ENCODE measurements at regions not wholly inside any gene's neighbourhood (a gene's known extent, or its start where the extent isn't known, plus 50 kb on each side); places are given as distances from the start of the nearest gene placed in this dataset.
A peak's percentile ranks its signal among the peaks of the same experiment; 100 is the strongest.
"Not testable (repeated sequence)": the region's sequence is repeated elsewhere in the genome, so short reads cannot be mapped to it uniquely, and the experiment has no call there.

- no peak for DNase-seq
These were observed 72.1 kb downstream of the TMEM212 start for GRCh38 chr3:171915275-171915674.

GRCh38 chr3:171916888-171917287 lies 73.7 kb downstream of the TMEM212 start:
- no peak for DNase-seq

DNA sequence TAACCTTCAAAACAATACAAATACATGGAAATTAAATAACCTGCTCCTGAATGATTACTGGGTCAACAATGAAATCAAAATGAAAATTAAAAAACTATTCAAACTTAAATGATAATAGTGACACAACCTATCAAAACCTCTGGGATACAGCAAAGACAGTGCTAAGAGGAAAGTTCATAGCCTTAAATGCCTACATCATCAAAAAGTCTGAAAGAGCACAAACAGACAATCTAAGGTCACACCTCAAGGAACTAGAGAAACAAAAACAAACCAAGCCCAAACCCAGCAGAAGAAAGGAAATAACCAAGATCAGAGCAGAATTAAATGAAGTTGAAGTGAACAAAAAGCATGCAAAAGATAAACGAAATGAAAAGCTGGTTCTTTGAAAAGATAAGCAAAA lies 79.5 kb downstream of the TMEM212 start:
- not testable (repeated sequence) for DNase-seq

DNA sequence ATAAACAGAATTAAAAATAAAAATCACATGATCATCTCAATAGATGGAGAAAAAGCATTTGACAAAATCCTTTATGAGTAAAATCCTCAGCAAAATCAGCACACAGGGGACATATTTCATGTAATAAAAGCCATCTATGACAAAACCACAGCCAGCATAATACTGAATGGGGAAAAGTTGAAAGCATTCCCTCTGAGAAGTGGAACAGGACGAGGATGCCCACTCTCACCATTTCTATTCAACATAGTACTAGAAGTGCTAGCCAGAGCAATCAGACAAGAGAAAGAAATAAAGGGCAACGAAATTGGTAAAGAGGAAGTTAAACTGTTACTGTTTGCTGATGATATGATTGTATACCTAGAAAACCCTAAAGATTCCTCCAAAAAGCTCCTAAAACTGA lies 80.5 kb downstream of the TMEM212 start:
- not testable (repeated sequence) for DNase-seq

- DNase-seq: not testable (repeated sequence)
These were observed 81.7 kb downstream of the TMEM212 start for GRCh38 chr3:171924864-171925263.

- peak; percentile 9 for DNase-seq
These were observed 89.0 kb downstream of the TMEM212 start for GRCh38 chr3:171932153-171932611.

DNA sequence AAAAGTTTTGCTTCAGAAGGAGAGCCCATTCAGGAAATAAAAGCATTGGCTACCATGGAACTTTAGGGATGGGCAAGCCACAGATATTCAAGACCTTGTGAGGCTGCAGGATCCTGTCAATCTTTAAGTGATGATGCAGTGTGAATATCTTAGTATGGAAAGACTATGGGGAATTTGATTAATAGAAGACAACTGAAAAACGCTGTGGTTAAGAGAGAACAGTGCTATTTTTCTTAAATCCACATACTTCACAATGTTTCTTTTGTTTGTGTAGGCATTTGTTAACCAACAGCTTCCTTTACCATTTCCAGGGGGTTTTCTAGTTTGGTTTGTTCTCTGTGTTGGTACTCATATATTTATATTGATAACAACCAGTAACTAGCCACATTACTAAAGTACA lies 90.3 kb downstream of the TMEM212 start:
- DNase-seq: no peak

DNA sequence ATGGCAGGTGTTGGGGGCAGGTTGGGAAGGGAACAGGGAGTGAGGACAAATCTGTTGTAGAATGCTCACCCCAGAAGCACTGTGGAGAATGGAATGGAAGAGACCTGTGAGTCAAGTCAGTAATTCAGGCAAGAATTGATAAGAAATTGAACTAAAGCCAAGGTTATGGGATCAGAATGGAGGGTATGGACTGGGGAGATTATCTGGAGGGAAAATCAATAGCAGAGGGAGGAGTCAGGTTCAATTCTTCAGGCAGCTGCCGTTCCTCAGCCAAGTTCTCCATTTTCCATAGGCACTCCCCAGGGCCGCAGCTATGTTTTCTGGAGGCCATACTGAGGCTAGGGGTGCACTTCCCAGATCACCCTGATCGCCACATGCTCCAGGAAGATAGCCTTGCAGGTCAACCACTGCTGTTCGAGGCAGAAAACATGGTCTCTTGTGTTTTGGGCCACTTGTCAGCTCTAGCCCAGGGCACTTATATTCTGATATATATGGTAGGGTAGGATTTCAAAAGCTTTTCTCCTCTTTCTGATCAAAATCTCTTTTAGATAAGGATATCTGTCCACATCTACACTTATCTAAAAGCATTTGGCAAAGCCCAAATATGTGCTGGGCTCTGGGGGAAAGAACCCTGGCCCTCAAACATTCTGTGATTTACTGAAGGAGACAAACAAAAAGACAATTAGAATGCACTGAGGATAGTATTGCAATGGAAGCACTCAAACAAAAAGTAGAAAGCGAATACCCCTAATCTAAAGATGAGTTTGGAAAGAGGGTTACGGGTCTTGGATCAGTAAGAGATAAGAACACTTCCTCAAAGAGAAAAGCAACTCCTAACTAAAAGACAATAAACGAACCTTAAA lies 92.3 kb downstream of the TMEM212 start:
- DNase-seq: no peak

DNA sequence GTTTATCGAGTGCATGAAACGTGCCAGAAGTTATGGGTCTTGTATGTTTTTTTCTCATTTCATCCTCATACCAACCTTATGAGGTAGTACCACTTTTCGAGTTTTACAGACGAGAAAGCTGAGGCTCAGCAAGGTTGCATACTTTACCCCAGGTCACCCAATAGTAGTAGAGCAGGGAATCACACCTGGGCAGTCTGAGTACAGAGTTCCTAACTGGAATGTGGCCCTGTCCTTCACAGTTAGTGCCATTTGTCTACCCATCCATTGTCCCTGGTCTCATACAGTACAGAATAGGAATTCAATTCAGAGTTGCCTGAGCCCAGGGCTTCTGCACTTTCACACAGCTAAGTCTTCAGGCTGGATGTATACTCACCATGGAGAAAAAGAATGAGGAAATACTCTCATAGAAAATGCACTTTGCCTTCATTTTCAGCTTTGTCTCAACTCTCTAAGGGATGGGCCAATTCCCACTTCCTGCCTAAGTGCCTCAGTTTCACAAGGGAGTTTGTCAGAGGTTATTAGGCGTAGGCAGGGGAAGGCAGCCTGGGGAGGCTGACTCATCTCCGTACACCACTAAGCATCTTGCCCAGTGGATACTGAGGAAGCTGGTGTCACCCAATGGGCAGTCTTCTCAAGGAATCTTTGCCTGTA lies 93.2 kb downstream of the TMEM212 start:
- DNase-seq: peak; percentile 90

GRCh38 chr3:171939578-171939977 lies 96.4 kb downstream of the TMEM212 start:
- no peak for DNase-seq

- DNase-seq: no peak
These were observed 97.1 kb downstream of the TMEM212 start for GRCh38 chr3:171940151-171940649.

GRCh38 chr3:171943262-171944117 lies 95.9 kb upstream of the FNDC3B start:
- no peak for DNase-seq

DNA sequence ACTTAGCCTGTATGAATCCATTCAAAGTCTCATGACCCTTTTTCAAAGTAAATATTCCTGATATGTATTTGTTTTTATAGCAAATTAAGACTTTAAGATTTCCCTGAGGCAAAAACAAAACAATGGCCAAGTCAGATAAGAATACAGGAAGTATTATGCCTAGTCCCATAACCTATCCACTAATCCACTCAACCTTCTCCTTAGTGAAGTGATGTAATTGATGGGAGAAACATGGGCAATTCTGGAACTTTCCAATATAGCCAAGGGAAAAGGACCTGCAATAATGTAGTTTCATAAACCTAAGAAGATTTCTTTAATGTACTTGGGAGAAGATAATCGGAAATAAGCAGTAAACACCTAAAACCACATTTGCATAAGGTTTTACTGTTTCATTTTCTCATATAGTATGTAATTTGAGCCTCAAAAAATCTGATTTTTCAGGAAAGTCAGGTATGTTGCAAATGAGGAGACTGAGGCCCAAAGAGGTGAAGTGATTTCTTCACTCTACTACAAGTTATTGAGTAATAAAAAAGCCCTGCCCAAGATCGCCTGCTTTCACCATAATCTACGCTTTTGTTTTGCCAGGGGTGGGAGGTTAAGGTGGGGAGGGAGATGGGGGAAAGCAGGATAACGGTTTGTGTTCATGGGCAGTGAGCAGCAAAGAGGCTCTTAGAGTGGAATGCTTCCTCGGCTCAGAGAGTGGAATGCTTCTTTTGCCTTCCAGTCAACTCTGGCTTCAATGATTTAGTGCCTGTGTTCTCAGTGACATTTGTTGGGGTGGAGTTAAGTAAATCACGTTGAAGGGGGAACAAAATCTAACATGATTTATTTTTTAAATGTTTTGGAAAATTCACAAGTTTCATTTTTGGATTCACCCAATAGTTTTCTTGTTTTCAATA lies 95.0 kb upstream of the FNDC3B start:
- DNase-seq: no peak

- no peak for DNase-seq
These were observed 90.7 kb upstream of the FNDC3B start for GRCh38 chr3:171948674-171949073.

DNA sequence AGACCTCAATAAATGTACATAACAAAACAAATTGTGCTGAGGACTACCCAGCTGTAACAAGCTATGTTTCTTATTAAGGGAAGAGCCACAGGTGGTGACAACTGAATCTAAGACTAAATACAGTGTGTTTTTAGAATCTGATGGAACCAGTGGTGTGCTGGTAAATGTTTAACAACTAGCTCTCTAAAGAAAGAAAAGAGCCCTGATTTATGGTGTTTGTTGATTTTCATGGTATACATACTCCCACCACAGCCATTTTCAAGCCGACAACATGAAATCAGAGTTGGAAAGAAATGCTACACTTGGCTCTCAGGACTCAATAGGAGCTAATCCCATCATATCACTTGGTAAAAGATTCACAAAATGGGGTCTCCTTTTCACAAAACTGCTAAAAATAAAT lies 89.8 kb upstream of the FNDC3B start:
- no peak for DNase-seq

- peak; percentile 23 for DNase-seq
These were observed 89.0 kb upstream of the FNDC3B start for GRCh38 chr3:171950373-171950772.

GRCh38 chr3:171951597-171951996 lies 87.8 kb upstream of the FNDC3B start:
- DNase-seq: no peak

GRCh38 chr3:171953301-171954022 lies 85.9 kb upstream of the FNDC3B start:
- no peak for DNase-seq

DNA sequence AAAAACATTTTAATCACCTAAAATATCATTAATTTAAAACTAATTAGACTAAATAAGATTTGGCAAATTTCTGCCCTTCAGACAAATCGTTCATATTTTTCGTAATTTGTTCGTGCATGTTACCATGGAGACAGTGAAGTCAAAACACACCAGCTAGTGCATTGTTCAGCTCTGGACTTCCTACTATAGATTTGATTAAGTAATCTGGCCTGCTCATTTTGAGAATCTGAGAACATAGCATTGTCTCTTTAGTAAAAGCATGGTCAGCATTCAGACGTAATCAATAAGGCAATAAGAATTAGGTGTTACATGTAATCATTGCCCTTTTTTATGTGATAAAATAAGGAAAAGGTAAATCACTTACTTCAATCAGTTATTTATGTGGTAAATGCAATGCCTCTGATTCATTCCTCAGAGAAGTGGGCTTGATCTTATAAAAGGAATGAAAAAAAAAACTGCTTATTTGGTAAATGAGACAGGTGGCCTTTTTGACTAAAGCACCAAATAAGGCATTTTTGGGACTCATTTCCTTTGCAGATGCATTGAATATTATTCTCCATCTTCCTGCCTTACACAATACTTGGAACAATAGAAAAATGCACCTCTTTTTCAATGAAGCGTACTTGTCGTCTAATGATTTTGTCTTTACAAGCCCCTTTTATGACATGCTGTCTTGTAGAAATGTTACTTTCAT lies 84.5 kb upstream of the FNDC3B start:
- DNase-seq: peak; percentile 21

DNA sequence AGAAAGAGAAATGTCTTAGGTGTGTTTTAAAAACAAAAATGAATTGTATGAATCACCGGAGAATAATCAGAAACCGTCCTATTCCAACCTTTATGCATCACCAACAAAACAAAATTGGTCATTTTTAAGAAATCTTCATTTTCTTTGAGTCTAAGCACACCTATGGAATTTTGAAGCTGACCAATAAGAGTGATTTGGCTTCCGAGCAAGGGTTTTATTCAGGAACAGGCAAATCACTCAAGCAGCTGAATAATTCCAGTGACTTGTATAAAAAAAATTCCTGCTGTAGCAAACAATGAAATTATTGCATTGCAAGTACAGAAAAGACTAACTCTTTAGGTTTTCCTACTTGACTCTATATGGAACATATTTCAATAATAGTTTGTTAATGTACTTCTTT lies 83.8 kb upstream of the FNDC3B start:
- DNase-seq: no peak

Data from MV-4-11 (cell line).